ENCODE measurements at regions not wholly inside any gene's neighbourhood (a gene's known extent, or its start where the extent isn't known, plus 50 kb on each side); places are given as distances from the start of the nearest gene placed in this dataset.
"Not testable (repeated sequence)": the region's sequence is repeated elsewhere in the genome, so short reads cannot be mapped to it uniquely, and the experiment has no call there.

- peak; percentile 94 for DNase-seq
These were observed 306.3 kb upstream of the KCNN2 start for GRCh38 chr5:114055318-114056184.

GRCh38 chr5:114056185-114056538 is 305.7 kb upstream of the KCNN2 start:
- peak; percentile 37 for DNase-seq

- no peak for DNase-seq
These were observed 301.0 kb upstream of the KCNN2 start for GRCh38 chr5:114060866-114061265.

- DNase-seq = peak; percentile 53
These were observed 298.7 kb upstream of the KCNN2 start for GRCh38 chr5:114062932-114063867.

- DNase-seq = no peak
These were observed 296.0 kb upstream of the KCNN2 start for GRCh38 chr5:114065912-114066311.

GRCh38 chr5:114070093-114070722 is 291.7 kb upstream of the KCNN2 start:
- DNase-seq = no peak

- DNase-seq = no peak
These were observed 272.6 kb upstream of the KCNN2 start for GRCh38 chr5:114089259-114089658.

GRCh38 chr5:114097570-114097969 is 264.3 kb upstream of the KCNN2 start:
- no peak for DNase-seq

- DNase-seq = no peak
These were observed 262.7 kb upstream of the KCNN2 start for GRCh38 chr5:114099161-114099560.

- DNase-seq = no peak
These were observed 260.7 kb upstream of the KCNN2 start for GRCh38 chr5:114101153-114101552.

- peak; percentile 17 for DNase-seq
These were observed 248.3 kb upstream of the KCNN2 start for GRCh38 chr5:114113604-114114003.

GRCh38 chr5:114116981-114117380 is 244.9 kb upstream of the KCNN2 start:
- DNase-seq = no peak

GRCh38 chr5:114118511-114118910 is 243.4 kb upstream of the KCNN2 start:
- DNase-seq = no peak

GRCh38 chr5:114120166-114120565 is 241.7 kb upstream of the KCNN2 start:
- no peak for DNase-seq

GRCh38 chr5:114122852-114123251 is 239.0 kb upstream of the KCNN2 start:
- no peak for DNase-seq

- DNase-seq = no peak
These were observed 238.2 kb upstream of the KCNN2 start for GRCh38 chr5:114123654-114124053.

- DNase-seq = no peak
These were observed 215.5 kb upstream of the KCNN2 start for GRCh38 chr5:114146398-114146797.

- DNase-seq = no peak
These were observed 213.6 kb upstream of the KCNN2 start for GRCh38 chr5:114148253-114148652.

GRCh38 chr5:114148728-114149127 is 213.1 kb upstream of the KCNN2 start:
- DNase-seq = not testable (repeated sequence)

- no peak for DNase-seq
These were observed 209.1 kb upstream of the KCNN2 start for GRCh38 chr5:114152656-114153360.

GRCh38 chr5:114153392-114153791 is 208.5 kb upstream of the KCNN2 start:
- no peak for DNase-seq

GRCh38 chr5:114153833-114154232 is 208.0 kb upstream of the KCNN2 start:
- DNase-seq = peak; percentile 14
